Fibroblast of the aortic adventitia (primary cell): ENCODE measurements at regions not wholly inside any gene's neighbourhood (a gene's known extent, or its start where the extent isn't known, plus 50 kb on each side); places are given as distances from the start of the nearest gene placed in this dataset.
"Not testable (repeated sequence)": the region's sequence is repeated elsewhere in the genome, so short reads cannot be mapped to it uniquely, and the experiment has no call there.

Experiments
- DNase-seq: peaks from one replicate; pipeline ENCODE4 v3.0.0-alpha.2; 2010; ENCODE audit warnings: low read depth
- H3K4me3 ChIP-seq: 2 replicates; pipeline ENCODE4 v1.5.1; 2011; ENCODE audit warnings: low read depth, mild to moderate bottlenecking, control low read depth, low read length, moderate library complexity
- CTCF ChIP-seq: IDR thresholded peaks from 2 replicates; pipeline ENCODE4 v1.5.1; 2011; ENCODE audit warnings: mild to moderate bottlenecking, low read length, control low read depth, inconsistent platforms; ENCODE audit not compliant: insufficient read depth

- no peak overlapping the region for H3K4me3 ChIP-seq
- no peak for TF ChIP-seq CTCF
- no peak for DNase-seq
Measured at GRCh38 chr7:112579388-112579787, 98.6 kb downstream of the LSMEM1 start.

- H3K4me3 ChIP-seq: no peak overlapping the region
- no peak for DNase-seq
- TF ChIP-seq CTCF: no peak
Measured at GRCh38 chr7:112580717-112581435, 100.1 kb downstream of the LSMEM1 start.

DNA sequence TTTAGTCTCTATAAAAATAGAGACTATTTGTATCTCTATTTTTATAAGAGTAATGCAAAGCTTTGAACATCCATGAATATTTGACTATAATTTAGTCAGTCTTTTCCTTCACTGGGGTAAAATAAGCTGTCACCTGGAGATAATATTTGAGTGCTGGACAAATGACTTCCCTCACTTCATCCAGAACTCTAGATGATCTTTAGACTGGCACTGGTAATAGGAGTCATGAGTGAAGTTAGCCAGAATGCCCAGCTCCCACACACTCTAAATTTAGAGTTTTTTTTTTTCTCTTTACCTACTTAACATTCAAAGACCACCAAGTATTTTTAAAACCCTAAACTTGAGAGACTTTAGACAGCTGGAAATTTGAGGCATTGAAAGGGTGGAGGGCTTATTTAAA is 100.7 kb downstream of the LSMEM1 start:
- H3K4me3 ChIP-seq: no peak overlapping the region
- DNase-seq: no peak
- no peak for TF ChIP-seq CTCF

- TF ChIP-seq CTCF: no peak
- no peak overlapping the region for H3K4me3 ChIP-seq
- DNase-seq: no peak
Measured at GRCh38 chr7:112584290-112584689, 103.5 kb downstream of the LSMEM1 start.

DNA sequence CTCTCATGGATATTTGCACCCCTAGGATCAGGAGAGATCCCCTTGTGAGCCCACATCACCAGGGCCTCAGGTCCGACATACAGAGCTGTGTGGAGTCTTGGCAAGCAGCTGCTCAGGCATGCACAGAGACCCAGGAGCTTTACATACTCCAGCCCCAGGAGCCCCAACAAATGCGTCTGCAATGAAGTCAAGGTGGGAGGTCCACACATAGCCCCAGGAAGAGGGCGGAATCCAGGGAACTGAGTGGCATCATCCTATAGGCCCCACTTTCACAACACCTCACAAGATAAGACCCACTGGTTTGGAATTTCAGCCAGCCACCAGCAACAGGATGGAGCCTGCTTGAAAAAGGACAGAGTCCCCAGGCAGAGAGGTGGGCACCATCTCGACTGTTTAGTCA is 106.7 kb downstream of the LSMEM1 start:
- no peak for DNase-seq
- H3K4me3 ChIP-seq: no peak overlapping the region
- no peak for TF ChIP-seq CTCF

DNA sequence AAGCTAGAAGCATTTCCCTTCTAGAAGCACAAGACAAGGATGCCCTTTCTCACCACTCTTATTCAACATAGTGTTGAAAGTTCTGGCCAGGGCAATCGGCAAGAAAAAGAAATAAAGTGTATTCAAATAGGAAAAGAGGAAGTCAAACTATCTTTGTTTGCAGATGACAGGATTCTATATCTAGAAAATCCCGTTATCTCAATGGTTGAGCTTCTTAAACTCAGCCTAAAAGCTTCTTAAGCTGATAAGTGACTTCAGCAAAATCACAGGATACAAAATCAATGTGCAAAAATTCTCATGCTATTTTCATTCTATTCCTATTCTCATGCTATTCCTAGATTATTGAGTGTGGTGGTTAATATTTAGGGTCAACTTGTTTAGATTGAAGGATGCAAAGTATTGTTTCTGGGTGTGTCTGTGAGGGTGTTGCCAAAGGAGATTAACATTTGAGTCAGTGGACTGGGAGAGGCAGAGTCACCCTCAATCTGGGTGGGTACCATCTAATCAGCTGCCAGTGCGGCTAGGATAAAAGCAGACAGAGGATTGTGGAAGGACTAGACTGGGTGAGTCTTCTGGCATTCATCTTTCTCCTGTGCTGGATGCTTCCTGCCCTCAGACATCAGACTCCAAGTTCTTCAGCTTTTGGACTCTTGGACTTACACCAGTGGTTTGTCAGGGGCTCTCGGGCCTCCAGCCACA is 111.9 kb downstream of the LSMEM1 start:
- H3K4me3 ChIP-seq, DNase-seq: not testable (repeated sequence)

GRCh38 chr7:112594397-112594796 is 113.6 kb downstream of the LSMEM1 start:
- no peak overlapping the region for H3K4me3 ChIP-seq
- TF ChIP-seq CTCF: no peak
- peak; percentile 77 for DNase-seq
